CD4-positive, alpha-beta T cell treated with Interleukin-2 at 100 ng/mL for 4 hours (primary cell): ENCODE measurements at regions not wholly inside any gene's neighbourhood (a gene's known extent, or its start where the extent isn't known, plus 50 kb on each side); places are given as distances from the start of the nearest gene placed in this dataset.
"Not testable (repeated sequence)": the region's sequence is repeated elsewhere in the genome, so short reads cannot be mapped to it uniquely, and the experiment has no call there.

ENCODE experiments used
- DNase-seq: peaks from one replicate; pipeline ENCODE4 v3.0.0-alpha.2; 2020; ENCODE audit warnings: low spot score

DNA sequence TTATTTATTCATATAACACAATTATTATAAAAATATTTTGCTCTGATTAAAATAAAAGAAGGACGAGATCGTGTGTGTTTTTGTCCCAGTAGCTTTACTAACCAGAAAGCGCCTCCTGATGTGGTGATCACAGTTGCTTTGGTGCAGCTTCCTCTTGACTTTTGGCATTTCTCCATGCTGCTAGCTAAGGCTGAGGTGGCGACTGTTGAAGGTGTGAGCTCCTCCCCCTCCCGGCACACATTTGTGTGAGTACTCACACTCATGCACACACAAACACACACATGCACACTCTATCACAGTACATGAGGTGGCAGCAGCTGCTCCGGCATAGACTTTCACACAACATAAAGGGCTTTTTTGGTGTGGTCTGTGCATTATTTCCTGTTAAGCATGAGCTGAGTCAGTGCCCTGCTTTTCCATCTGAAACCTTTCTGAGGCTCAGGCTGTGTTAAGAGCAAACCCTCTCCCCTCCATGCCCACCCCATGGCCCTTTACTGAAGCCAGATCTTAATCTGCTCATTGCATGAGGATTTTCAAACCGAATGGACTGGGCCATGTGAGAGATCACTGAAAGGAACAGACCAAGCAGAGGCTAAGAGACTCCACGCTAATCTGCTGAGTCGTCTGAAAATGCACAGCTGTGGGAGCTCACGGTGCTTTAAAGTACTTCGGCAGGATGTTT, 53.3 kb downstream of the FOXD4L1 start:
- DNase-seq = peak; percentile 81

DNA sequence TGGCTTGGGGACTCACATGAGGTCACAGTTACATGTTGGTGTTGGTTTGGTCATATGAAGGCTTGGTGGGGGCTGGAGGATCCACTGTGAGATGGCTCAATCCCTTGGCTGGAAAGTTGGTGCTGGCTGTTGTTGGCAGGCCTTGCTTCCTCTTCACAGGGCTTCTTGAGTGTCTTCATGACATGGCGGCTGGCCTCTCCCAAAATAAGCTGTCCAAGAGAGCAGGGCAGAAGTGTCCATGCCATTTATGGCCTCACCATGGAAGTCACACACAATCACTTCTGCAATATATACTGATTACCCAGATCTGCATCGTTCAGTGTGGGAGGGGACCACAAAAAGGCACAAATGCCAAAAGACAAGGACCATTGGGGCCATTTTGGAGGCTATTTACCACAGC, 61.4 kb downstream of the FOXD4L1 start:
- DNase-seq = not testable (repeated sequence)

DNA sequence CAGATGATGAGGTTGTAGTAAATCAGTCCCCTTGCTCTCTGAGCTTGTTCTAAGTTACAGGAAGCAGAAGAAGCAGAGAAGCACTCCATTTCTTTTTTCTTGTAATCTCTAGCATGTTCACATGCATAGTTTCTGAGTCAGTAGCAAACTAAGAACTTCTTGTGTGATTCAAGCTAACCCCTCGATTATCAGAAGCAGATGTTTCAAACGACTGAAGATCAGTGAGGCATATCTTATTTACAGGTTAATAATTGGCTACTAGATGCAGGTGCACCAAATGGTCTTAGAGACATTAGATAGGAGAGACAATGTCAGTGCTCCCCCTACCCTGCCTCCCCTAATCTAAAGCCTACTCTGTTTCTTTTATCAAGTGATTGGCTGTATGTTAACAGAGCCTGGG, 64.2 kb downstream of the FOXD4L1 start:
- DNase-seq = not testable (repeated sequence)

DNA sequence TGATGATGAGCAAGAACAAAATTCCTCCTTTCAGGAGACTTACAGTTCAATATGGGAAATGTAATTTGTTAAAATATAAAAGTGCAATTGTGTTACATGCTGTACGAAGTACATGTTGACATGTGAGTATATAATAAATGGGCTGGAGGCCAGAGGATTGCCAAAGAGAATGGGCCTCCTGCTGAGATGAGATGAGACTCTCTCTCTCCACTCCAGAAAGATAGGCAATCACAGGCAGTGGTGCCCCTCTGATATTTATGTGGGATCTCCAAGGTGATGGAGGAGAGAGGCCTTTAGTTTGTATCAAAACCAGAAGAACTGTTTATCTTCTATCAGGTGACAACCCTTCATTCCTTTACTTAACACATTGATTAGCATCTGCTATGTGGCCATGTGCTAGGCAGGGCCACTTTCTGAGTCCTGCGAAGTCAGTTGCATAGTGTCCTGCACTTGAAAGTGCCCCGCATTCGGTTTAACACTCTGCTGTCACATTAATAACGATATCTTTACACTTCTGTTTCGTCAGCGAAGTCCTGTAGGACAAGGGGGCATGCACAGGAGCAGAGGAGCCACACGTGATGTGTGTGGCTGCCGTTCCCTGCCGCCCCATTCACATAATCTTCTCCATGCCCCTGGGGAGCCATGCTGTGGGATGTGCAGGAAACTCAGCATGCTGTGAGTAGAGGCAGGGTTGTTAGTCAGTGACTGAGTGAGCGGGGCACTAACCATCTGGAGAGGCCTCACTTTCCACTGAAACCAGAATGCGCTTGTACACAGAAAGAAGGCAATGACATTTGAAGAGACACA, 60.2 kb upstream of the RABL2A start:
- DNase-seq = not testable (repeated sequence)

DNA sequence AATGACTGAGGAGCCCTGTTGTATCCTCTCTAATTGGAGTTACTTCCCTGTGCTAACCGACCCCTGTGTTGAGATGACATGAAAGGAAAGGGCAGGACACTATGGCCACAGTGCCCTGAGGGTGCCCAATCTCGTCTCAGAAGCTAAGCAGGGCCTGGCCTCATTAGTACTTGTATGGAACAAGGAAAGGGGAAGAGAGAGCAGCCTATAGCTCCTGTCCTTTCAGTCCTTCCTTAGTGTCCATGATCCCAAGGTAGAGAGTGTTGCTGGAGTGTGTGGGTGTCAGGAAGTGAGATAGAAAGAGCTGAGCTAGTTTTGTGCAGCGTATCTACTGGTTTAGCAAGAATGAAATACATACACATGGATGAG, 59.6 kb upstream of the RABL2A start:
- DNase-seq = not testable (repeated sequence)

DNA sequence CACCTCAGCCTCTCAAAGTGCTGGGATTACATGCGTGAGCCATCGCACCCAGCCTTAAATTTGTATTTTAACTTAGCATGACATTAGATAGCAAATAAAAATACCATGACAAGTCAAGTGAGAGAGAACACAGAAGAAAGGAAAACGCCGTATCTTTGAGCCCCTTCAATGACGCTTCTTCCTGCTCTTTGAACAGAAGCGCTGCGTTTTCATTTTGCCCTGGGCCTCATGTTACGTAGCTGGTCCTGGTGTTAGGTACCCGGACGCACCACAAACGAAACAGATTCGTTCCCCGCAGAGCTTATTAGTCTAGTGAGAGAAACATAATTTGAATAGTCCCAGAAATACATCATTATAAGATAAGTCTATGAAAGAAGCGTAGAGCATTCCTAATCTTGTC, 58.8 kb upstream of the RABL2A start:
- not testable (repeated sequence) for DNase-seq

DNA sequence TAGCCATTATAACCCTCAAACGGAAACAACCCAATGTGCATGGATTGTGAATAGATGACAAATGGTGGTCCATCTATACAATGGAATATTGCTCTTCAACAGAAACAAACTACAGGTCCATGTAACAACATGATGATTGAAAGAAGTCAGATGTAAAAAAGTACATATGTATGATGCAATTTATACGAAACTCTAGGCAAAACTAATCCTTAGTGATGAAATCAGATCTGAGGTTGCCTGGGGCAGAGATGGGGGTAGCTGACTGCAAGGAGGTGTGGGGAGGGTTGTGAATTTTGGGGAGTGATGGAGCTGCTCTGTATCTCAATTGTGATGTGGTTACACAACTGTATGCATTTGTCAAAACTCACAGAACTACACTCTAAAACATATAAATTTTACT, 57.0 kb upstream of the RABL2A start:
- not testable (repeated sequence) for DNase-seq

DNA sequence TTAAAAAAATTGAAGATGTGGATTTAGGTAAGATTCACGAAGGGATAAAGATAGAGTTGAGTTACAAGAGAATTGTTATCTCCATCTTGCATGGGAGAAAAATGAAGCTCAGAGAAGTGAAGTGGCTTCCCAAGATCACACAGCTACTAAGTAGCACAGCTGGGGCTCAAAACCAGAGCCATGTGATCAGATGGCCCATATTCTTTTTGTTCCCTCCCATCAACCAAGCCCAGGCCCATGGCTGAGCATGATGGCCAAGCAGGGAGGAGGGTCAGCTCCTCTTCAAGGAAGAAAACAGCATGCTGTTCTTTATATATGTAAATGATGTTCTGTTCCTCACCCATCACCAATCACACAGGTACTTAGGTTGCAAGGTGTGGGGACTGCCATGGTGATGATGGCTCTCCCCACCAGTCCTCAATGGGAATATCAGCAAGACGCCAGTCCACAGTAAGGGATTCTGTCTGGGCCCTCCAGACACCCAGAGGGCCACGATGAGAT, 56.5 kb upstream of the RABL2A start:
- DNase-seq = not testable (repeated sequence)

DNA sequence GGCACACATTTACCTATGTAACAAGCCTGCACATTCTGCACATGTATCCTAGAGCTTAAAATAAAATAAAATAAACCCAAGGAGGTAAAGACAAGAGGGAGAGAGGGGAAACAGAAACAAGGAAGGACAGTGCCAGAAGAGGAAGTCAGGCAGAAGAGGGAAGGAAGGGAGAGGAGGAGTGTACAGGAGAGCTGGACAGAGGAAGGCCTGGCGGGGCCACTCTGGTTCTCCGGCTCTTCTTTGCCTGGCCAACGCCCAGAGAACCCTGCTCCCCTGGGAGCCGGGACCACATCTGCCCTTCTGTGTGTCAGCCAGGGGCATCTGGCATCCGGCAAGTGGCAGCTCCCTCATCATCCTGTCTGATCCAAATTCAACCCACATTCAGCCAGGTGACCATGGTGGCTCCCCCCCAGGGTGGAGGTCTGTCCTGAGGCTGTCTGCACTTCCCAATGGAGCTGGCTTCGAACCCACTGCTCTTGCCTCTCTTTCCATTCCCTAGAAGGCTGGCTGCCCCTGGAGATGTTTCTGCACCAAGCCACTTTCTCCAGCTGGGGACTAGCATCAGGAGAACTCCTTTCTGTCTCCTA, 55.5 kb upstream of the RABL2A start:
- not testable (repeated sequence) for DNase-seq

DNA sequence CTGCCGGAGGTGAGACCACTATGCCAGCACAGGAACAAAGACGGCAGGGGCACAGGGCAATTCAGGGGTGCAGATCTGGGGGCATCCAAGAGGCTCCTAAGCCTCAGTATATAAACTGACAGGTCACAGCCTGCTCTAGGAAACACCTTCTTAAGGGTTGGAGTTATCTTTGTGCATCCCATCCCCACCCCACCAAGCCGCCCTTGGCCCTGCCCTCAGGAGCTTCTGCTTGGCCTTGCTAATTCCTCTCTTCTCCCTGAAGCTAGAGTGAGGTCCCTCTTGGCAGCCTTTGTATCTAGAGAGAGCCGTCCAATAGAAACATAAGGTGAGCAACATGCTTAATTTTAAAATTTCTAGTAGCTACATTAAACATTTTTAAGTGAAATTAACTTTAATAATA, 51.3 kb upstream of the RABL2A start:
- DNase-seq = not testable (repeated sequence)

DNA sequence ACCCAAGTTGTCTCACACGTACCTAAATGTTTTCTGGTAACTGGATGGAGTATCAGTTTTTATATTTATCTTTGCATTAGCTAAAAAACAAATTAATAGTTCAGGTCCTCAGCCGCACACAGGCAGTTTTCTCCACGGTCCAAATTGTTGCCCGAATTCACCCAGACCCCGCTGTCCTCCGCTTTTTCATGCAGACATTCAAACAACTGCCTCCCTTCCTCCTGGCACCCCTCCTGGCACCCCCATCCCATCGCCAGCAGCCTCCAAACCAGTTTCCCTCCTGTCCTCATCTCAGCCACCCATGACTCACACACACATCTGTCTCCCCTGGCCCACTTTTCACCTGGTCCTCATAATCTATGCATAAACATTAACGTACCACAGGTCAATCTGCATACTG, 50.7 kb upstream of the RABL2A start:
- not testable (repeated sequence) for DNase-seq
